CD4-positive, alpha-beta T cell (primary cell): ENCODE measurements at regions not wholly inside any gene's neighbourhood (a gene's known extent, or its start where the extent isn't known, plus 50 kb on each side); places are given as distances from the start of the nearest gene placed in this dataset.

ENCODE experiments used
- ATAC-seq: fragments of 200-7000 bp; cut with Tn5 transposase; one replicate; pipeline ENCODE4 v1.10.0; 2022; ENCODE audit warnings: mild to moderate bottlenecking; ENCODE audit not compliant: poor library complexity
- CTCF ChIA-PET: fragments of 350-600 bp; sonication (Branson Sonifier 250); formaldehyde crosslinking; loops from one replicate; lab custom pipeline; 2021; ENCODE audit warnings: antibody characterized with exemption, inconsistent platforms; lab: Charles Lee
- POLR2A ChIA-PET: fragments of 350-600 bp; sonication (Branson Sonifier 250); formaldehyde crosslinking; loops from one replicate; lab custom pipeline; 2021; ENCODE audit warnings: antibody characterized with exemption, inconsistent platforms; lab: Charles Lee
- DNase-seq, 14 experiments: peaks; one replicate each; pipeline ENCODE4 v3.0.0-alpha.2; 2013 to 2020; ENCODE audit warnings: mixed read lengths in 2 of 14
- H3K27ac ChIP-seq, 2 donors: one replicate each; pipeline versions ENCODE4 v1.5.1 to v1.7.0; 2013; ENCODE audit warnings: low read length in 2 of 2, low read depth in 1 of 2, mild to moderate bottlenecking in 1 of 2
- H3K27me3 ChIP-seq, 2 experiments: 1 replicate in 1 of 2; 2 replicates in 1 of 2; pipeline versions ENCODE4 v1.6.1 to v1.7.0; 2013; ENCODE audit warnings: low read length in 2 of 2, control low read depth in 1 of 2, mild to moderate bottlenecking in 1 of 2, moderate library complexity in 1 of 2; ENCODE audit not compliant: insufficient read depth in 2 of 2, control insufficient read depth in 1 of 2
- H3K36me3 ChIP-seq: one replicate; pipeline ENCODE4 v1.6.1; 2013; ENCODE audit warnings: low read length, control low read depth; ENCODE audit not compliant: insufficient read depth
- H3K4me1 ChIP-seq: one replicate; pipeline ENCODE4 v1.6.1; 2013; ENCODE audit warnings: low read length, control low read depth; ENCODE audit not compliant: insufficient read depth
- H3K4me3 ChIP-seq: one replicate; pipeline ENCODE4 v1.5.1; 2013; ENCODE audit warnings: mild to moderate bottlenecking, low read length, moderate library complexity
- H3K9me3 ChIP-seq, 2 experiments: 1 replicate in 1 of 2; 2 replicates in 1 of 2; pipeline versions ENCODE4 v1.6.1 to v1.7.0; 2013; ENCODE audit warnings: low read length in 2 of 2, mild to moderate bottlenecking in 2 of 2, control low read depth in 1 of 2, moderate library complexity in 1 of 2; ENCODE audit not compliant: control insufficient read depth in 1 of 2, insufficient read depth in 1 of 2
- H3K27ac Mint-ChIP-seq: one replicate; pipeline ENCODE4 v1.8.0; 2020; ENCODE audit warnings: mixed read lengths
- H3K27me3 Mint-ChIP-seq: one replicate; pipeline ENCODE4 v1.8.0; 2021; ENCODE audit warnings: mixed read lengths
- H3K36me3 Mint-ChIP-seq: one replicate; pipeline ENCODE4 v1.8.0; 2021; ENCODE audit warnings: low read depth, mixed read lengths
- H3K4me1 Mint-ChIP-seq: one replicate; pipeline ENCODE4 v1.8.0; 2021; ENCODE audit warnings: low read depth, mixed read lengths
- H3K4me3 Mint-ChIP-seq: one replicate; pipeline ENCODE4 v1.8.0; 2020; ENCODE audit warnings: mild to moderate bottlenecking, mixed read lengths
- H3K9me3 Mint-ChIP-seq: one replicate; pipeline ENCODE4 v1.8.0; 2020; ENCODE audit warnings: mixed read lengths
- CTCF ChIP-seq: fragments of 200-600 bp; IDR thresholded peaks from one replicate; pipeline ENCODE4 v1.8.0; 2022; ENCODE audit warnings: antibody characterized with exemption, mild to moderate bottlenecking
- intact Hi-C, 2 experiments: fragments of 100-400 bp; cut with DNase I in 1 of 2; cut with micrococcal nuclease in 1 of 2; formaldehyde crosslinking; loops; one replicate each; pipeline versions ENCODE4 v1.15.1 to v1.9.0; 2023 to 2025; cut with DNase I, micrococcal nuclease

DNA sequence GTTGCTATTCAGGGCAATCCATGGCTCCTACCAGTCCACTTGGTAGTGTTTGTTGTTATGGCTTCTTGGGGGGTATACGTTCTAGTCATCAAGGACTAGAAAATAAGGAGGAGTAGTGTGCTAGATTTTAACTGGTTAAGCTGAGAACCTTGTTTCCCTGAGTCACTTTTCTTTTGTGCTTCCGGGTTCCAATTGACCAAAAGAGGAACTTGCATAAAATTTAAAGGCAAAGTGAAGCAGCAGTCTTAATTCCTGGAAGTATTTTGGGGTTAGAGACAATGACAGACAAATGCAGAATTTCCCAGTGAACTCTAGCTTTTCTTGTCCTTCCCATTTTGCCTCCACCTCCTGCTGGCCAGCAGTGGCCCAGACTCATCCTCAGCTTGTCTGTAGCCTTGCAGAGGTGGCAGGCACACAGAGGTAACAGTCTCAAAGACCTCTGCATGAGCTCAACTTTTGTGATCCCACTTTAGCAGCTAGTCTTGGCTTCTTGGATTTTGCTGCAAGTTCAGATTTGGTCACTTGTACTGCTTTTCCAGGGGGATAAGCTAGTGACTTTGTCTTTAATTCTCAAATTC, 1105.8 kb upstream of the NXPH2 start:
- Mint-ChIP-seq H3K4me3 (no peak overlapping the region), H3K27me3 (no peaks in the 10 kb centered on the region), H3K27ac (no peak overlapping the region), H3K9me3 (peaks cover 15% of the 10 kb centered on the region), H3K4me1 (no peaks in the 10 kb centered on the region), H3K36me3 (no peaks in the 10 kb centered on the region)
- TF ChIP-seq CTCF, result no peak
- Histone ChIP-seq H3K27me3 (no peaks in the 10 kb centered on the region), H3K36me3 (no peaks in the 10 kb centered on the region), H3K9me3 (peaks cover 3 to 9% of the 10 kb centered on the region in 2 experiments), H3K4me3 (no peak overlapping the region), H3K27ac (no peak overlapping the region), H3K4me1 (no peaks in the 10 kb centered on the region)
- POLR2A ChIA-PET, result no interaction called here
- DNase-seq (no peak), ATAC-seq (no peak)
- CTCF ChIA-PET, result no interaction called here
- intact Hi-C loops, result no loop called here

DNA sequence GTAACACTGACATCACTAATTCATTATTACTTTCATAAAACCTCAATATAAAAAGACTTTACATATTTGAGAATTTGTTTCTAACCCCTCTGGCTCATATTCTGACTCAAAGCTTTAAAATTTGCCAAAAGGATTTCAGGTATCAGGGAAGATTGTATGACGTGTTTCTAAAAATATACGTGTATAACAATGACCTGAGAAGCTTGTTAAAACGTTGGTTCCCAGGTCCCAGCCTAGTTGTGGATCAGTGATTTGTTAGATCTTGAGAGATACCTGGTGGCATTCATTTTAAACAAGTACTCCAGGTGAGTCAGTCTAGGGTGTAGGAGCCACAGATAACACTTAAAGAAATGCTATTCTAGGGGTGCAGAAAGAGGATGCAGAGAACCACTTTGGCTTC, 1096.8 kb upstream of the NXPH2 start:
- no peak overlapping the region for H3K4me3 ChIP-seq
- TF ChIP-seq CTCF, result no peak
- no peaks in the 10 kb centered on the region for H3K4me1 ChIP-seq
- Mint-ChIP-seq H3K36me3 (no peaks in the 10 kb centered on the region), H3K27me3 (no peaks in the 10 kb centered on the region), H3K9me3 (peaks cover 2% of the 10 kb centered on the region), H3K4me3 (no peak overlapping the region), H3K4me1 (no peaks in the 10 kb centered on the region), H3K27ac (no peak overlapping the region)
- ATAC-seq (no peak), DNase-seq (no peak)
- peaks cover 0 to 6% of the 10 kb centered on the region in 2 experiments for H3K9me3 ChIP-seq
- no peaks in the 10 kb centered on the region for H3K27me3 ChIP-seq
- intact Hi-C loops, result no loop called here
- H3K27ac ChIP-seq, result no peak overlapping the region
- ChIA-PET CTCF (no interaction called here), POLR2A (no interaction called here)
- no peaks in the 10 kb centered on the region for H3K36me3 ChIP-seq

GRCh38 chr2:139876321-139876720, 1096.1 kb upstream of the NXPH2 start:
- no peaks in the 10 kb centered on the region for H3K36me3 ChIP-seq
- no peaks in the 10 kb centered on the region for H3K4me1 ChIP-seq
- H3K27me3 ChIP-seq, result no peaks in the 10 kb centered on the region
- no peak for TF ChIP-seq CTCF
- Mint-ChIP-seq H3K27ac (no peak overlapping the region), H3K36me3 (no peaks in the 10 kb centered on the region), H3K9me3 (peaks cover 2% of the 10 kb centered on the region), H3K27me3 (no peaks in the 10 kb centered on the region), H3K4me1 (no peaks in the 10 kb centered on the region), H3K4me3 (no peak overlapping the region)
- peaks cover 0 to 8% of the 10 kb centered on the region in 2 experiments for H3K9me3 ChIP-seq
- no peak for ATAC-seq
- no peak for DNase-seq
- ChIA-PET CTCF (no interaction called here), POLR2A (no interaction called here)
- intact Hi-C loops, result no loop called here
- no peak overlapping the region for H3K4me3 ChIP-seq
- H3K27ac ChIP-seq, result no peak overlapping the region
